HG03159 (cell line): ENCODE measurements at regions not wholly inside any gene's neighbourhood (a gene's known extent, or its start where the extent isn't known, plus 50 kb on each side); places are given as distances from the start of the nearest gene placed in this dataset.
"Not testable (repeated sequence)": the region's sequence is repeated elsewhere in the genome, so short reads cannot be mapped to it uniquely, and the experiment has no call there.

Experiments used
- ATAC-seq: cut with Tn5 transposase; IDR thresholded peaks from one replicate; pipeline ENCODE4 v1.9.1; 2021; ENCODE audit warnings: mild to moderate bottlenecking, moderate library complexity; ENCODE audit not compliant: unreplicated experiment

DNA sequence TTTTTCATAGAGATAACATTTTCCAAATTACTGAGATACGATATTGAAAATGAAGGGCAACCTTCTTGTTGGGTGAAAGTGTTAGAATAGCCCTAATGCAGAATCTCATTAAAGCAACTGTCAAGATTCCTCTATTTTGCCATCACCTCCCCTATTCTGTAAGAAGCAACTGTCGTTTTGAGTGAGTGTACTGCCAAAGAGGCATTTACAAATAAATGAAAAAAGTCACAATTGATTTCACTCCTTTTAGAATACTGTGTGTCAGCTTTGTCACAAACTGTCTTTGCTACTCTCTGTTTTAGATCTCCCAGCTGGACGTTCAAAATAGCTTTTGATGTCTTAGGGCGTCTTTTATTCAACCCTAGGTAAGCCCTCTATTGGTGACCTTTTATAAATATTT lies 322.8 kb upstream of the NAALADL2 start:
- ATAC-seq: no peak

DNA sequence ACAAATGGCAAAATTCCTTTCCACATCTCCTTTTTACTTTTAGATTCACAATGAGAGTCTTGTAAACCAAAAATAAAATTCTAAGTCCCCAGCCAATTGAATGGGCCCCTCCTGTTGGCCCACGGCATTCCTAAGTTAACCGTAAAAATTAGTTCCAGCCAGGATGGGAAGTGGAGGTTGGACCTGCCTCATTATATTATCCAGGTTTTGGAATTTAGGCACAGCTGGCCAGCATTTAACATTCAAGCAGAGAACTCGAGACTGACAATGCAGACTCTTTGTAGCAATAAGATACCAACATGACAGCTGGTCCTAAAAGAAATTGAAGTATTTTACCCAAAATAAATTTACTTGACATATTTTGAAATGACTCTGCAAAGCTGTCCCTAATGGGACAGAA lies 321.0 kb upstream of the NAALADL2 start:
- ATAC-seq: no peak

DNA sequence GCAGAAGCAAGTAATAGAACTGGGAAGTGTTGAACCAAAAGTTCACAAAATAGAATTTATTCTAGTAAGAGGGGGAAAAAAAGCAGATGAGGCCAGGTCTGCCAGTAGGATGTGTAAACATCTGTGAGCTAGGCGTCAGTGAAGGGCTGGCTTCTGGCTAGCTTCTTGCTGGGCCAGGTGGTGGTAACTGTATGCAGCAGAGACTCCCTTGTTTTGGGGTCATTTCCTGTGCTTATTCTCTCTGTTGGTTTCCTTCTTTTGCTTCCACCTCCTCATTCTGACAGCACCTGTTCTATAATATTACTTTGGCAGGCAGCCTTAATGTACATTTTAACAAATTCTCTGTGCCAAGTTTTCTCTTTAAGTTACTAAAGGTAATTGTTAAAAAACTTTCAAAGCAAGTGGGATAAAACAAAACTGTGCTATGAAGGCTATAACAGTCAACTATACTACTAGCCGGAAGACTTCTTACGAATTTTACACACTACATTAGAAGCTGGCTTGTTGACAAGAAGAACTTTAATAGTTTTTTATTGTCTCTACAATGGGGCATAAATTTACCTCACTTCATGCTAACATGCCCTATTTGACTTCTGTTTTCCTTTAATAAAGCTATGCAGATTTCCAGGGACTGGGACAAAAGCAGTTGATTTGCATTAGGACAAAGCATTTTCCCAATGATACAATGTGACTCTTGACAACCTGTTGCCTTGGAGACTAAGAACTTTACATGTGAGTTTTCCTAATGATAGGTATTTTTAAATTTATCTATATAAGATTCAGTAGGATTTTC lies 318.8 kb upstream of the NAALADL2 start:
- ATAC-seq: no peak

DNA sequence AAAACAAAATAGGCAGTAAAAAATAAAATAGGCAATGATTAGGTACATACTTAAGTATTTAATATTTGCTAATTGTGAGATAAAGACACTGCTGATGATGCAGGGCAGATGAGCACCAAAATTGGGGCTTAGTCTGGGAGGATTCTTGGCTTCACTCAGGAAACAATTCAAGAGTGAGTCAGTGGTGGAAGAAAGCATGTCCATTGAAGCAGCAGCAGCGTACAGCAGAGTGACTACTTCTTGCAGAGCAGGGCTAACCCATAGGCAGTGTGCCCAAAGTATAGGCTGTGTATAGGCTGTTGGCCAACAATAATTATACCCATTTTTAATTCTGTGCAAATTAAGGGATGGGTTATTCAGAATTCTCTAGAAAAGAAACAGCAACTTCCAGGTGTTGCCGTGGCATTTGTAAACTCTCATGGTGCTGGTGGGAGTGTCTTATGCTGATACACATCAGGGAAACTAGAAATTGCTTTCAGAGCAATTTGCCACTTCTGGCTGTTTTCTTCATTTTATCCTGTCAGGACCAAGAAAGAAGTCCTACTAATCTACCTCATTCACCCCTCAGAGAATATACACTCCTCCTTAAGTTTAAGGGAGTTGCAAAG lies 317.3 kb upstream of the NAALADL2 start:
- no peak for ATAC-seq

DNA sequence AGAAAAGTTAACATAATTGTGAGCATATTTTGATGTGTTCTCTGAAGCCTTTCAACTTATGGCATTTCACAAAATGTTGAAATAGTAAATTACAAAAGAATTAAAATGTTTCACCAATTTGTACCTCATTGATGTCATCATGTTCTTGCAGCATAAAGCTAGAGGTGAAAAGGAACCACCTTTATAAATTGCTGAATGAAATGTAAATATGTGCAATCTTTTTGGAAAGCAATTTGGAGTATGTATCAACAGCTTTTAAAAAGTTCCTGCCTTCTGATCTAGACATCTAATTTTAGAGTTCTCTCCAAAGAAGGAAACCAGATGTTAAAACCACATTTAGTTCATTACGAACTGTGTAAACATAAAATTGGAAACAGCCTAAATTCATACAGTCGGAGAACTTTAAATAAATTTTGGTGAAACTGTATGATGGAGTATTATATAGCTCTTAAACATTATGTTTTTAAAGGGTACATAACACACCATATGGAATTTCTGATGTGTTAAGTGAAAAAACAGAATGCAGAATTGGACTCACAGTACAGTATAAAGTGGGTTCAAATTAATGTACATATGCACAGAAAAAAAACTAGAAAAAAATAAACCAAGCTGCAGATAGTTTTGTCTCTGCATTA lies 311.2 kb upstream of the NAALADL2 start:
- ATAC-seq: no peak

DNA sequence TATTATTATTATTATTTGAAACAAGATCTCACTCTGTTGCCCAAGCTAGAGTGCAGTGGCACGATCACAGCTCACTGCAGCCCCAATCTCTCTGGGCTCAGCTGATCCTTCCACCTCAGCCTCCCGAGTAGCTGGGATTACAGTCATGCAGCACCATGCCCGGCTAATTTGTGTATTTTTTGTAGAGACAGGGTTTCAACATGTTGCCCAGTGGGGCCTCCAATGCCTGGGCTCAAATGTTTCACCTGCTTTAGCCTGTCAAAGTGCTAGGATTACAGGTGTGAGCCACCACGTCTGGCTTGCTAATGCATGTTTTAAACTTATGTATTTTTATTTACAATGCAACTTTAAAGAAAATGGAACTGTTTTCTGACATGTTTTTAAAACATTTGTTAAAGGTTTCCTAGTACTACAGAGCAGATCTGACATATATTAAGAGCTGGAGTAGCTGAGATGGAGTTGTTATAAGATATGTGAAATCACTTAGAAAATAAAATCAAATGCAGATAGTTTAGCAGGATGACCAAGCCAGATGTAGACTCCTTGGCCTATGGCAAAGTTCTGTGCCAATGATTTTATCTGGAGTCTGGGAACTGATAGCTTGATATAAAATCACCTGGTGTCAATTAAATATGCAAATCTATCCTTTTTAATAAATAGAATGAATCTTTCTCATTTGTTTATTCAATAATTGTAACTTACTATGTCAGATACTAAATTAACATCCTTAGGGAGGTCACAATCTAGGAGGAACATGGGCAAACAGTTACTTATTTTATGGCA lies 310.1 kb upstream of the NAALADL2 start:
- no peak for ATAC-seq

DNA sequence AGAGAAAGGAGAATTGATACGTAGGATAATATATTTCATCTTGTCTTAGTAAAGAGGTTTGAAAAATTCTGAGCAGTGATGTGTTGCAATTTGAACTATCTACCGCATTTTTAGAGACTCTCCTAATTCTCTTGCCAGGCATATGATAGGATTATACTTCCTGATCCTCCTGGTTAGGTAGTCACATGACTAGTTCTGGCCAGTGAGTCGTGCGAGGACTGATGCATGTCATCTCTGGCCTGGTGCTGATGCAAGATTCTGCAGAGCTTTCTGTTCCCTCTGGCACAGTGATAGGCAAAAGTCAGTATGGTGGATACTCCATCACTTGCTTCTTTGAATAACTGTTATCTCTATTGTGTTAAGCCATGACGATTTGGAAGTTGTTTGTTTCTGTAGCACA lies 277.6 kb upstream of the NAALADL2 start:
- no peak for ATAC-seq

DNA sequence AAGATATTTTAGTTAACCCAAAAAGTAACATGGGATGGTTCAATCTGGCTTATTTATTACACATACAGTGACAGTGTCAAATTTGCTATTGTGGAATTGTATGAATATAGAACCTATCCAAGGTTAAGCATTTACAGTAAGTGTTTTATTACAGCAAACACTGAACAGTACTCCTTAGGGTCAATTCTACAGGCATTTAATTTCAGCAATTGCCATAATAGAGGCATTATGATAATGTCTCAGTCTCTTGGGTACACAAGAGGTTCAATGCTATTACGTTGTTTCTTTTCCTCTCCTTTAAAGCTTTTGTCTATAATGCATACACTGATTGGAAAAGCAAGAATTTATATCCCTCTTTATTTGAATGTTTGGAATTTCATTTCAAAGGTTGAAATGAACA lies 275.7 kb upstream of the NAALADL2 start:
- ATAC-seq: no peak

DNA sequence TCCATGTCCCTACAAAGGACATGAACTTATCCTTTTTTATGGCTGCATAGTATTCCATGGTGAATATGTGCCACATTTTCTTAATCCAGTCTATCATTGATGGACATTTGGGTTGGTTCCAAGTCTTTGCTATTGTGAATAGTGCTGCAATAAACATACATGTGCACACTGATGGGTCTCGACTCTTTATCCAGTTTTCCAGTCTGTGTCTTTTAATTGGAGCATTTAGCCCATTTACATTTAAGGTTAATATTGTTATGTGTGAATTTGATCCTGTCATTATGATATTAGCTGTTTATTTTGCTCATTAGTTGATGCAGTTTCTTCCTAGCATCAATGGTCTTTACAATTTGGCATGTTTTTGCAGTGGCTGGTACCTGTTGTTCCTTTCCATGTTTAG lies 272.0 kb upstream of the NAALADL2 start:
- not testable (repeated sequence) for ATAC-seq

DNA sequence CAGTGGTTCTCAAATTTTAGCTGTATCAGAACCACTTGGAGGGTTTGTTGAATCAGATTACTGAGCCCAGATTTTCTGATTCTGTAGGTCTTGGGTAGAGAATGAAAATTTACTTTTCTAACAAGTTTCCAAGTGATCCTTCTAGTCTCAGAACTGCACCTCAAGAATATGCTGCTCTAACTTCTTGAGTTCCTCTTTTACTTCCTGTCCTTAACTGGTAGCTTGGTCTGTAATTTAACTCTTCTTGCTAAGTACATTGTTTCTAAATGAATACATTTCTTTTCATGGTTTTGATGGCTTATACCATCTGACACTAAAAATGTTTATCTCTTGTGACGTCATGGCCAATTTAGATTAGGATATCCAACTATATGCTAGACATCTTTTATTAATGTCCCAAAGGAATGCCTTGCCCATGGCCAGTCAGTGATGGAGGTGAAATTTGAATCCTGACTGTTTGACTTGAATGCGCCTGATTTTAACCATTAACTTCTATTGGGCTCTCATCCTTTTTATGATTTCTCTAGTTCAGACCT lies 262.6 kb upstream of the NAALADL2 start:
- ATAC-seq: no peak

DNA sequence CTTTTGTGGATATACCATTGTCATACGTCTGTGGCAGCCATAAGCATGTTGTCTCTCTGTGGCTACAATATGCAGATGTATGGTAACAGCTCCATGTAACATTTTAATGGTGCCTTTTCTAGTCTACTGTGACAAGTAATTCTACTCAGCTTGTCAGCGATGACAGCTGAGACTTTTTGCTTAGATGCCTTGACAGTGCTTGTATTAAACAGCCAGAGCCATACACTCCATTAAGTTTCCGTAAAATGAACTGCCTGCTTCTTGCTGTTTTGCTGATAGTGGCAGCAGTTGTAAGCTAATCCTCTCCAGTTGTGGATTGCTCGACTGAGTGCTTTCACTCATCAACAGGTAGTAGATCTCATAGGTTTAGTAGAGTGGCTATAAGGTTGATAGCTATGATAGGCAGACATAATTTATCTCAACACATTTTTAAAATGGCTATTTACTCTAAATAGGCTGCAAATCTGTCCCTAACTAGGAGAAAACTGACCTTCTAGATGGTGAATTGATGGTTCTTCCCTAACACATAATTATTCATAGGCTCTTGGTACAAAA lies 260.2 kb upstream of the NAALADL2 start:
- no peak for ATAC-seq

DNA sequence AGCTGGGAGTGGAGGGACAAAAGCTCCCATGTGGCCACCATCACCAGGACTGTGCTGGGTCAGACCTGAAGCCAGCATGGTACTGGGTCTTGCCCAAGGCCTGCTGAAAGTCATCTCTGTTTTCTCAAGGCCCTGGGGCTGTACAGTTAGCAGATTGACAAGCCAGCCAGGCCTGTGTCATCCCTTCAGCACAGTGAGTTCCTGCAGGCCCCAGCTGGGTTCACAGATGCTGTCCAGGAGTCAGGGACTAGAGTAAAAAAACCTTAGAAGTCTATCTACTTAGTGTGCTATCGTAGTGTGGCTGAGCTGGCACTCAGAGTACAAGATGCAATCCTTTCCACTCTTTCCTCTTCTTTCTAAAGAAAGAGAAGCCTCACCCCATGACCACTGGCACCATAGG lies 246.0 kb upstream of the NAALADL2 start:
- no peak for ATAC-seq

DNA sequence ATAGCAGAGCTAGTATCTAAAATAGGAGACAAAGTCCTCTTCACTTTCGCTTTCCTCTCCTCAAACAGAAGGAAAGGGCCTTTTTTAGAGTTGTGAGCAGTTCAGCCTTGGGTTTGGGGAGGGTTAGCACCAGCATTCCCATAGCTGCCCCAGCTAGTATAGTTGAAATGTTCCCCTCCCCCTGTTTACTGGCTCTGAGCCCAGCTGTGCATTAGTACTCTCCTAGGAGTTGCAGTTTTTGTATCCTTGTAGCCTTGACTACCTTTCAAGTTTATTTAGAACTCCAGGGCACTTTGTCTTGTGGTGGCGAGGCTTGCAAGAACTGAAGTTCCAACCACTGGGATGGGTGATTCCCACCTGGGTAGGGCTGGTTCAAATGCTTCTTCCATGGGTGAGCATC lies 245.1 kb upstream of the NAALADL2 start:
- ATAC-seq: no peak

DNA sequence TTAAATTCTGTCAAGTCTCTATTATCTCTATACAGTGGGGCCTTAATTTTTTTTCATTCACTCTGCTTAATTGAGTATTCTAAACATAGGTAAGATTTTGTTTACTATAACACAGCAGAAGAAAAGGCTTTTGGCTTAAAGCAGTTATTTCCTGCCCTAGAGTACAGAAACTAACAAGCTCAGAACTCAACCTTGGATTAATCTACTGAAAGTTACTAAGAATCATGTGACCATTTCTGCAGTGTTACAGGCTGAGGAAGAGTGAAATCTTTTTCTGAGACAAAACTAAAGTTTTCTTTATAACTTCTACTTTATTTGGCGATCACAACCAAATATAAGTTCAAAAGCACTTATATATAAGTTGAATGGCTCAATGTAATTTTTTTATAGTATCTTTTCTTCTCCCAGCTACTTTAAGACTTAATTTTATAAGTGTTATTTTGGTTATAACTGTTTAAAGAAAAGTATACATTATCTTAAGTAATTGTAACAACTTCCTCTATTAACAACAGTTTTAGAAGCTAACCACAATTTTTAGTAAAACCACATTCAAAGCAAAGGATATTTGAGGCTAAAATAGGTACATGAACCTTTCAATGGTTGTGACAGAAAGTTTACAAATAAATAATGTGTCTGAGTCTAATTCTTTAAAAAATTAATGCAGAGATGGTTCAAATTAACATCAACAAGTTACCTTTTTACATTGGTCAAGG lies 240.6 kb upstream of the NAALADL2 start:
- ATAC-seq: no peak

DNA sequence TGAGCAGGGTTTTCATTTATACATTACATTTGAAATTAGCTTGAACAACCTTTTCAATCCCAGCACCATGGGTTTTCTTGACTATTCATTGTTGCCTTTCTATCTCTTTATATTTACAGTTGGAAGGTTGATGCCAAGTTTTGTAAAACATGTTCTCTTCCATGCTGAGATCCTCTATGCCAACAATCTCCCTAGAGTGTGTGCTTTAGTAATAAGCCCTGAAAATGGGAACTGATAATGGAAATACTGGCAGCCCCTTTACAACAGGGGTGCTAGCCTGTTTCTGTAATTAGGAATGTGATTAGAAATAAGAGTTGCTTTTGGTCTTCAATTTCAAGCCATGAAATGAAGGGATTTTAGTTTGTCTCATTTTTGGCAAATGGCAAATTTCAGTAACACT lies 239.9 kb upstream of the NAALADL2 start:
- no peak for ATAC-seq

DNA sequence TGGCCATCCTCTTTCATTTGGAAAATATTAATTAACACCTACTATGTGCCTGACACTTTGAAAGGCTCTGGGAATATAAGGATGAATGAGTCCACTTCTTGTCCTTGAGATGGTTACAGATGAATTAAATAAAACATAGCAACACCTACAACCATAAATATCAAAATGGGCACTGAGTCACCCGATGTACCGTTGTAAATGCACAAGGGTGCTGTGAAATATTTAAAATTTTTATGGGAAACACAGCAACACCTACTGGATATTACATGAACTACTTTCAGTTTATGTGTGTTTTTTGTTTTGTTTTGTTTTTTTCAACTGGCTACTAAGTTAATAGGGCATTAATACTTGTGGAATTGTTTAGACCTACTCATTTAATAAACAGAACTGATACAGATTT lies 239.0 kb upstream of the NAALADL2 start:
- no peak for ATAC-seq

DNA sequence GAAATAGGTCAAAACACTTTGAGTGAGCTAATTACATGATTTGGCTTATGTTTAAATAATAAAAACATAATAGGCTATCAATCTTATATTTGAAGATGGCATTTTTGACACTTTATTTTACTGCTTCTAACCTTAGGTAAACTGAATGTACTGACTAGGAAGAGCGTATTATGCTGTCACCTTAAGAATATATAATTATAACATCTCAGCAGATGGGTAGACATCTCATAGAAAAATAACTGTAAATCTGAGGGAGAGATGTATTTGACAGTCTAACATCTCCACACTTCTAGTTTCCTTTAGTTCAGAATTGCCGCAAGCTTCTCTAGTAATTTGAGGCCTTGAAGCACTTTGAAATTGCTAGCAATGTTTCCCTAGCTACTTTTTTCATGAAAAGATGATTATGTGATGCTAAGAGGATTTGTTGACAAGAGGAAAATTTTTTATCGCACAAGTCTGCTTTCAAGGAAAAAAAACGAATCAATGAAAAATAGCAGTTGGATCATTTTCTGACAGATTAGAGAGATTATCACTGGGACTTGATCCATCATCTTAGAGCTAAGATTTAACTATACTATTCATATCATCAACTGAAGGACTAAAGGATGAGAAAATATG lies 238.2 kb upstream of the NAALADL2 start:
- ATAC-seq: no peak

DNA sequence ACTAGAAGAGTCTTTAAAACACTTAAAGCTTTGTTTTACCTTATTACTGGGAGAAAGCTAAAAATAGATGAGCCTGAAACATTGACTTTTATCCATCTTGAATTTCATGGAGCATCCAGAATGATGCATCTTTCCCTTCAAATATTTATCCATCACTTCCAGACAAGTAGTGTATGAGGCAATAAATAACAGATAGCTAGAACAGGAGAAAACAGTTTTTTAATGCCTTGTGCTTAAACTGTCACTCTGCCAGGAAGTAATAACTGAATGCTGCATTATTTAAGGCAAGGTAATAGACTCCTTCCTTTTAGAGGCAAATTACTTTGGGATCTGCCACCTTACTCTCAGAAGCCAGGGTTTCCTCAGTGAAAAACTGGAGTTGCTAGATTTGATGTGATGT lies 225.8 kb upstream of the NAALADL2 start:
- no peak for ATAC-seq

DNA sequence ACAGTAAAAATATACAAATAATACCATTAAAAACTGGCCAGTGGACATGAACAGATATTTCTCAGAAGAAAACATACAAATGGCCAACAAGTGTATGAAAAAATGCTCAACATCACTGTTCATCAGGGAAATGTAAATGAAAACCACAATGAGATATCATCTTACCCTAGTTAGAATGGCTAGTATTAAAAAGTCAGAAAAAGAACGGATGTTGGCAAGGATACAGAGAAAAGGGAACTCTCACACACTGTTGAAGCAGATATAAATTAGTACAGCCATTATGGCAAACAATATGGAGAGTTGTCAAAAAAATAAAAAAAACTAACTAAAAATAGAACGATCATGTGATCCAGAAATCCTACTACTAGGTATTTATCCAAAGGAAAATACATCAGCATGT lies 222.7 kb upstream of the NAALADL2 start:
- no peak for ATAC-seq

DNA sequence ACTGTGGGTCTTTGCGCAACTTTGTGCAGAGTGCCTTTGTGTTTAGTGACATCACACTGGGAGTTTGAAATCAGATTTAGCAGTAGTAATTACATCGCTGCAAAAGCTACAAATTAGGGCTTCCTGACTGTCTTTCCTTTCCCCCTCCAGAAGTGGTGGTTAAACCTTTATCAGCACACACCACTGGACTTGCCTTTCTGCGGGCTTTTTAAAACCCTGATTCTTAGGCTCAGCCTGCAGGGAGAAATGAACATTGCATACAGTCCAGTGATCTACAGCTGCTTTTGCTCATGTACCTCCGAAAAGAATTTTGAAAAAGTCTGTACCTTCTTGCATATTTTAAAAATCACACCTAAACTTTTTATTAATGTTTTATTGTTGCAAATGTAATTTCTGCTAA lies 219.7 kb upstream of the NAALADL2 start:
- no peak for ATAC-seq
